Endodermal cell (in vitro differentiated cells): ENCODE measurements at regions not wholly inside any gene's neighbourhood (a gene's known extent, or its start where the extent isn't known, plus 50 kb on each side); places are given as distances from the start of the nearest gene placed in this dataset.

Experiments
- DNase-seq: peaks from one replicate; pipeline ENCODE4 v3.0.0-alpha.2; 2017
- H3K27ac ChIP-seq: 2 replicates; pipeline ENCODE4 v1.5.1; 2013; ENCODE audit warnings: mild to moderate bottlenecking, low read depth, low read length, moderate library complexity
- H3K27me3 ChIP-seq: 2 replicates; pipeline ENCODE4 v1.6.1; 2013; ENCODE audit warnings: mild to moderate bottlenecking, low read length, moderate library complexity; ENCODE audit not compliant: insufficient read depth, control insufficient read depth, poor library complexity, severe bottlenecking
- H3K36me3 ChIP-seq: 2 replicates; pipeline ENCODE4 v1.7.0; 2013; ENCODE audit warnings: mild to moderate bottlenecking, low read length, moderate library complexity; ENCODE audit not compliant: control insufficient read depth, insufficient read depth
- H3K4me1 ChIP-seq: one replicate; pipeline ENCODE4 v1.7.0; 2013; ENCODE audit warnings: low read length; ENCODE audit not compliant: control insufficient read depth, insufficient read depth
- H3K4me3 ChIP-seq: 2 replicates; pipeline ENCODE4 v1.5.1; 2013; ENCODE audit warnings: mild to moderate bottlenecking, low read length, moderate library complexity
- H3K9ac ChIP-seq: 2 replicates; pipeline ENCODE4 v1.6.1; 2013; ENCODE audit warnings: mild to moderate bottlenecking, low read length, moderate library complexity; ENCODE audit not compliant: poor library complexity, severe bottlenecking; ENCODE audit errors: extremely low read depth
- H3K9me3 ChIP-seq: 2 replicates; pipeline ENCODE4 v1.6.1; 2013; ENCODE audit warnings: mild to moderate bottlenecking, low read length, moderate library complexity; ENCODE audit not compliant: control insufficient read depth
- H3K27ac Mint-ChIP-seq: 2 replicates; pipeline ENCODE4 v1.8.0; 2020; ENCODE audit warnings: mixed read lengths
- H3K27me3 Mint-ChIP-seq: 2 replicates; pipeline ENCODE4 v1.8.0; 2021; ENCODE audit warnings: mild to moderate bottlenecking, mixed read lengths; ENCODE audit not compliant: insufficient read depth
- H3K36me3 Mint-ChIP-seq: 2 replicates; pipeline ENCODE4 v1.8.0; 2020; ENCODE audit warnings: low read depth, mixed read lengths
- H3K4me1 Mint-ChIP-seq: 2 replicates; pipeline ENCODE4 v1.8.0; 2020; ENCODE audit warnings: mixed read lengths
- H3K4me3 Mint-ChIP-seq: 2 replicates; pipeline ENCODE4 v1.8.0; 2020; ENCODE audit warnings: mild to moderate bottlenecking, moderate library complexity, mixed read lengths
- H3K9me3 Mint-ChIP-seq: 2 replicates; pipeline ENCODE4 v1.8.0; 2020; ENCODE audit warnings: mild to moderate bottlenecking, mixed read lengths
- CTCF ChIP-seq: fragments of 200-600 bp; sonication (generic); conservative IDR thresholded peaks from 2 replicates; pipeline ENCODE4 v1.5.0; 2021; ENCODE audit warnings: antibody characterized with exemption, mild to moderate bottlenecking
- WGBS, 2 experiments: methylation state at CpG; one replicate each; pipeline versions ENCODE4 v1.1.5 to v1.1.7; 2013; ENCODE audit warnings: missing lambda C conversion rate in 2 of 2, mixed read lengths in 1 of 2; ENCODE audit not compliant: insufficient coverage in 1 of 2, insufficient read length in 1 of 2; 5-methylcytosine and 5-hydroxymethylcytosine counted together

- no peaks in the 10 kb centered on the region for H3K27me3 ChIP-seq
- no peak overlapping the region for H3K27ac ChIP-seq
- no peak overlapping the region for H3K4me3 ChIP-seq
- Mint-ChIP-seq H3K4me1 (peaks cover 36% of the 10 kb centered on the region), H3K9me3 (no peaks in the 10 kb centered on the region), H3K4me3 (no peak overlapping the region), H3K27ac (no peak overlapping the region), H3K36me3 (no peaks in the 10 kb centered on the region), H3K27me3 (peaks cover 13% of the 10 kb centered on the region)
- peaks cover 8% of the 10 kb centered on the region for H3K4me1 ChIP-seq
- DNase-seq = no peak
- no peaks in the 10 kb centered on the region for H3K9me3 ChIP-seq
- no peaks in the 10 kb centered on the region for H3K36me3 ChIP-seq
- TF ChIP-seq CTCF = no peak
- WGBS, 2 experiments = 84 to 90% methylated on average over 3 to 5 of the region's 5 CpGs
- no peak overlapping the region for H3K9ac ChIP-seq
Measured at GRCh38 chr2:217335341-217335966, 475.6 kb upstream of the TNP1 start.

DNA sequence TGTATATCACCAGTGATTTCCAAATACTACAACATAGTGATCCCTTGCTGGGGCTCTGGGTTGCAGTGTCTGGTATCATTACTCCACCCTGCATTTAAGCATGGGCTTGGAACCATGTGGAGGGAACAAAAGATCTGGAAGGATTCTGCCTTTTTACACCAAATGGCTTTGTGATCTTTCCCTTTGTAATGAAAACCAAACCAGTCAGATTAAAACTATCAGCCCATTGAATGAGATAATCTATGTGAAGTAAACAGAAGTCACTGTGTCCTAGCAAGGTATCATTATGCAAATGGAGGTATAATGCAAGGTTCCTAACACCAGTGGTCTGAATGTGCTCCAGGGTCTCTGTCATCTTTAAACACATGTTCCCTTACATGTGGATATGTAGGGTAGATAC is 474.7 kb upstream of the TNP1 start:
- Histone ChIP-seq H3K9me3 (no peaks in the 10 kb centered on the region), H3K4me1 (peaks cover 8% of the 10 kb centered on the region), H3K27ac (no peak overlapping the region), H3K27me3 (no peaks in the 10 kb centered on the region), H3K4me3 (no peak overlapping the region), H3K36me3 (no peaks in the 10 kb centered on the region), H3K9ac (no peak overlapping the region)
- no peaks in the 10 kb centered on the region for H3K9me3 Mint-ChIP-seq
- H3K36me3 Mint-ChIP-seq = no peaks in the 10 kb centered on the region
- H3K27me3 Mint-ChIP-seq = peaks cover 13% of the 10 kb centered on the region
- H3K4me3 Mint-ChIP-seq = no peak overlapping the region
- H3K4me1 Mint-ChIP-seq = peaks cover 36% of the 10 kb centered on the region
- no peak overlapping the region for H3K27ac Mint-ChIP-seq
- DNase-seq = no peak
- no peak for TF ChIP-seq CTCF

DNA sequence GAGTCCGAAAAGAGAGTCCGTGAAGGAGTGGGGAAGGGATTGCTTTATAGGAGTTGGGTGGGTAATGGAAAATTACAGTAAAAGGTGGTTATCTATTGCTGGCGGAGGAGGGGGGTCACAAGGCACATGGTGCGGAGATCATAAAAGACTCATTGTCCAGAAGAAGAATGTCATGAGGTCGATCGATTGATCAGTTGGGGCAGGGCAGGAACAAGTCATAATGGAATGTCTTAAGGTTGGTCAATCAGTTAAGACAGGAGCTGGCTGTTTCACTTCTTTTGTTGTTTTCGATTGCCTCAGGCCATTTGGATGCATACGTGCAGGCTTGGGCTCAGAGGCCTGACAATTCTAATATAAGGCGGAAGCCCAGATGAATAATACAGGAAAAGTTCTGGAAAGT is 473.0 kb upstream of the TNP1 start:
- H3K4me1 ChIP-seq = peaks cover 8% of the 10 kb centered on the region
- no peaks in the 10 kb centered on the region for H3K27me3 ChIP-seq
- WGBS, 2 experiments = 90 to 92% methylated on average over 7 to 9 of the region's 9 CpGs
- no peak overlapping the region for H3K27ac ChIP-seq
- Mint-ChIP-seq H3K4me3 (no peak overlapping the region), H3K4me1 (peaks cover 33% of the 10 kb centered on the region), H3K9me3 (no peaks in the 10 kb centered on the region), H3K36me3 (no peaks in the 10 kb centered on the region), H3K27me3 (peaks cover 12% of the 10 kb centered on the region), H3K27ac (peak overlapping the region; percentile 25)
- H3K4me3 ChIP-seq = no peak overlapping the region
- no peaks in the 10 kb centered on the region for H3K36me3 ChIP-seq
- TF ChIP-seq CTCF = no peak
- no peak overlapping the region for H3K9ac ChIP-seq
- no peak for DNase-seq
- no peaks in the 10 kb centered on the region for H3K9me3 ChIP-seq
